ENCODE measurements at regions not wholly inside any gene's neighbourhood (a gene's known extent, or its start where the extent isn't known, plus 50 kb on each side); places are given as distances from the start of the nearest gene placed in this dataset.

DNA sequence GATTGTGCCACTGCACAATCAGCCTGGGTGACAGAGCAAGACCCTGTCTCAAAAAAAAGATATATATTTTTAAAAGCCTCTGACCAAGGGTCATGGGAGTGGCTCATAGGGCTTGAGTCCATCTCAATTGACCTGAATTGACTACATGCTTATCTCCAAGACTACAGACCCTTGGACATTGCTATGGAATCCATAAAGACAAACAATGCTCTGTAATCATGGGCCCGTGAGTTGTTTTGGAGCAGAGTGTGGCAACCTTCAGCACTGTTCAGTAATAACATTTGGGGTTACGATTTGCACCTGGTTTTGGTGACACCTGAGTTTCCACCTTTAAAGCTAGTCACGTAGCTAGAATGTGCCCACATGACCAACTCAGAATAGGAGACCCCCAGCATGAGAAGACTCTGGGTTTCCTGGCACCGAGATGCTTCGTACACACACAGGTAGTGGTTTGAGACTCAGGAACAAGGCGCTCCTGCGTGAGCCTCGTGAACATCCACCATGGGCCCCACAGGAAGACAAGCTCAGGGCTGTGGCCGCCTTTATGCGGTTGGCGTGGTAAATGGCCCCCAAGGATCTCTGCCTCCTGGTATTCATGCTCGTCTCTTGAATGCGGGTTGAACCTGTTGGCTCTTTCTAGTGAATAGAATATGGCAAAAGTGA, 66.6 kb upstream of the RPH3AL start (continued):
- TF ChIP-seq ZNF639 (CRISPR knock-in tag; conservative IDR thresholded peaks at IDR 0.05) (no peak), ZKSCAN1 (IDR thresholded peaks at IDR 0.05; ENCODE audit: low read length) (no peak), HDAC1 (CRISPR knock-in tag; IDR thresholded peaks at IDR 0.05) (0 out of 2 replicates have a peak, but pooled peaks have one; percentile 48), ZNF577 (CRISPR knock-in tag; IDR thresholded peaks at IDR 0.05; ENCODE audit: borderline replicate concordance, low read depth) (no peak), ZNF274 (CRISPR knock-in tag; IDR thresholded peaks at IDR 0.05) (no peak), ZNF3 (CRISPR knock-in tag; IDR thresholded peaks at IDR 0.05) (no peak), ZNF451 (CRISPR knock-in tag; IDR thresholded peaks at IDR 0.05) (no peak), ZBTB42 (CRISPR knock-in tag; IDR thresholded peaks at IDR 0.05) (no peak), AFF4 (CRISPR knock-in tag; IDR thresholded peaks at IDR 0.05) (no peak), TAF15 (IDR thresholded peaks at IDR 0.05; ENCODE audit: low read depth, low read length, poor library complexity, severe bottlenecking) (no peak)

All from HepG2 (cell line).